Upper lobe of left lung (tissue), 4 donors: ENCODE measurements at regions not wholly inside any gene's neighbourhood (a gene's known extent, or its start where the extent isn't known, plus 50 kb on each side); places are given as distances from the start of the nearest gene placed in this dataset.

ENCODE experiments used
- POLR2A ChIP-seq, 4 donors: fragments of 450-650 bp; IDR thresholded peaks; one replicate each; pipeline ENCODE4 v1.5.1; 2016 to 2017; ENCODE audit warnings: antibody characterized with exemption in 4 of 4, mild to moderate bottlenecking in 2 of 4
- TF ChIP-seq, protein P1 (sequence below), 6 experiments: fragments of 450-650 bp in 4 of 6; fragments of 200-600 bp in 2 of 6; sonication (generic) in 2 of 6; IDR thresholded peaks; one replicate each; pipeline ENCODE4 v1.5.1; 2016 to 2019; ENCODE audit warnings: antibody characterized with exemption in 6 of 6

DNA sequence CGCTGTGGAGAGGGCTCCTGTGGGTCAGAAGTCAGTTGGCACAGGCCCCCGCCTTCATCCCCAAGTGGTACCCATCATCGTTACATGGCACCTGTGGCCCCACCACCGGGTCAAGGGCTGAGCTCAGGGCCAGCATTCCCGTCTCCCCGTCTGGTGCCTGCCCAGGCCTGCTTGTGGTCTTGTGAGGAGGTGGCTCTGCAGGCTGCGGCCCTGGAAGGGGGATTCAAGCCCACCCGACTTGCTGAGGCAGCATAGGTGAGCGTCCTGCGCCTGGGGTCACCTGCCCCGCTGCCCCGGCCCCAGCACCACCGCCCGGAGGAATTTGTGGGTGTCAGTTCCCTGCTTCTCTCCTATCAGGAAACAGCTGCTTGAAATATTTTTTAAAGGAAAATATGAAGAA, 53.0 kb upstream of the EN2 start:
- TF ChIP-seq, protein P1, sequence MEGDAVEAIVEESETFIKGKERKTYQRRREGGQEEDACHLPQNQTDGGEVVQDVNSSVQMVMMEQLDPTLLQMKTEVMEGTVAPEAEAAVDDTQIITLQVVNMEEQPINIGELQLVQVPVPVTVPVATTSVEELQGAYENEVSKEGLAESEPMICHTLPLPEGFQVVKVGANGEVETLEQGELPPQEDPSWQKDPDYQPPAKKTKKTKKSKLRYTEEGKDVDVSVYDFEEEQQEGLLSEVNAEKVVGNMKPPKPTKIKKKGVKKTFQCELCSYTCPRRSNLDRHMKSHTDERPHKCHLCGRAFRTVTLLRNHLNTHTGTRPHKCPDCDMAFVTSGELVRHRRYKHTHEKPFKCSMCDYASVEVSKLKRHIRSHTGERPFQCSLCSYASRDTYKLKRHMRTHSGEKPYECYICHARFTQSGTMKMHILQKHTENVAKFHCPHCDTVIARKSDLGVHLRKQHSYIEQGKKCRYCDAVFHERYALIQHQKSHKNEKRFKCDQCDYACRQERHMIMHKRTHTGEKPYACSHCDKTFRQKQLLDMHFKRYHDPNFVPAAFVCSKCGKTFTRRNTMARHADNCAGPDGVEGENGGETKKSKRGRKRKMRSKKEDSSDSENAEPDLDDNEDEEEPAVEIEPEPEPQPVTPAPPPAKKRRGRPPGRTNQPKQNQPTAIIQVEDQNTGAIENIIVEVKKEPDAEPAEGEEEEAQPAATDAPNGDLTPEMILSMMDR (IDR thresholded peaks at IDR 0.05), result no peak
- TF ChIP-seq POLR2A (IDR thresholded peaks at IDR 0.05), result no peak
